Prostate gland (tissue), 2 donors: ENCODE measurements at regions not wholly inside any gene's neighbourhood (a gene's known extent, or its start where the extent isn't known, plus 50 kb on each side); places are given as distances from the start of the nearest gene placed in this dataset.
"Not testable (repeated sequence)": the region's sequence is repeated elsewhere in the genome, so short reads cannot be mapped to it uniquely, and the experiment has no call there.

Experiments used
- CTCF ChIP-seq, 4 experiments: fragments of 200-600 bp in 2 of 4; fragments of 450-650 bp in 2 of 4; sonication (generic) in 2 of 4; IDR thresholded peaks; 1 replicate in 3 of 4; 2 replicates in 1 of 4; pipeline ENCODE4 v1.5.1; 2016 to 2019; ENCODE audit warnings: antibody characterized with exemption in 4 of 4, mild to moderate bottlenecking in 2 of 4, moderate library complexity in 2 of 4
- POLR2A ChIP-seq: fragments of 450-650 bp; IDR thresholded peaks from one replicate; pipeline ENCODE4 v1.6.1; 2016; ENCODE audit warnings: antibody characterized with exemption, mild to moderate bottlenecking
- POLR2AphosphoS5 ChIP-seq: sonication (generic); formaldehyde crosslinking; IDR thresholded peaks from one replicate; pipeline ENCODE4 v1.6.1; 2017; ENCODE audit warnings: antibody characterized with exemption

GRCh38 chr2:87614829-87615434 is 133.0 kb upstream of the PLGLB2 start:
- not testable (repeated sequence) for TF ChIP-seq POLR2AphosphoS5; CTCF (IDR thresholded peaks at IDR 0.05); POLR2A
